DOHH2 (cell line): ENCODE measurements at regions not wholly inside any gene's neighbourhood (a gene's known extent, or its start where the extent isn't known, plus 50 kb on each side); places are given as distances from the start of the nearest gene placed in this dataset.

Experiments
- H3F3A ChIP-seq: fragments of 200-600 bp; sonication (generic), shearing (Covaris generic); 2 replicates; pipeline ENCODE4 v1.6.0; 2016; ENCODE audit warnings: antibody characterized with exemption, mild to moderate bottlenecking; ENCODE audit not compliant: control insufficient read depth, insufficient read depth
- H3K27ac ChIP-seq: fragments of 200-600 bp; sonication (generic); 2 replicates; pipeline ENCODE4 v1.5.1; 2014; ENCODE audit warnings: low read depth, mild to moderate bottlenecking, low read length, moderate library complexity
- H3K27me3 ChIP-seq: fragments of 200-600 bp; sonication (generic); 2 replicates; pipeline ENCODE4 v1.6.1; 2014; ENCODE audit warnings: mild to moderate bottlenecking, low read length, mixed read lengths; ENCODE audit not compliant: control insufficient read depth
- H3K36me3 ChIP-seq: fragments of 200-600 bp; sonication (generic); 2 replicates; pipeline ENCODE4 v1.6.1; 2014; ENCODE audit warnings: mild to moderate bottlenecking, low read length, moderate library complexity, mixed read lengths; ENCODE audit not compliant: control insufficient read depth
- H3K4me1 ChIP-seq: fragments of 200-600 bp; sonication (generic); 2 replicates; pipeline ENCODE4 v1.6.1; 2014; ENCODE audit warnings: mild to moderate bottlenecking, low read length, mixed read lengths; ENCODE audit not compliant: control insufficient read depth
- H3K4me2 ChIP-seq: fragments of 200-600 bp; sonication (generic); 2 replicates; pipeline ENCODE4 v1.6.0; 2014; ENCODE audit warnings: mild to moderate bottlenecking, low read length, moderate library complexity
- H3K4me3 ChIP-seq: fragments of 200-600 bp; sonication (generic); 2 replicates; pipeline ENCODE4 v1.5.1; 2014; ENCODE audit warnings: mild to moderate bottlenecking, low read length, mixed read lengths
- H3K79me2 ChIP-seq: fragments of 200-600 bp; sonication (generic); 2 replicates; pipeline ENCODE4 v1.6.1; 2014; ENCODE audit warnings: mild to moderate bottlenecking, low read length, mixed read lengths; ENCODE audit not compliant: control insufficient read depth
- H3K9me2 ChIP-seq: fragments of 200-600 bp; sonication (generic); replicated peaks from 2 replicates; pipeline ENCODE4 v1.6.1; 2014; ENCODE audit warnings: mild to moderate bottlenecking, low read length, mixed read lengths; ENCODE audit not compliant: control insufficient read depth
- H3K9me3 ChIP-seq: fragments of 200-600 bp; sonication (generic); 2 replicates; pipeline ENCODE4 v1.6.1; 2014; ENCODE audit warnings: antibody characterized with exemption, low read length, mixed read lengths; ENCODE audit not compliant: control insufficient read depth, insufficient read depth
- H4K20me1 ChIP-seq: fragments of 200-600 bp; sonication (generic); 2 replicates; pipeline ENCODE4 v1.6.0; 2014; ENCODE audit warnings: low read depth, mild to moderate bottlenecking, antibody characterized with exemption, low read length, moderate library complexity; ENCODE audit not compliant: control insufficient read depth, insufficient read depth
- CTCF ChIP-seq: fragments of 200-600 bp; sonication (generic); IDR thresholded peaks from one replicate; pipeline ENCODE4 v1.5.1; 2014; ENCODE audit warnings: antibody characterized with exemption, mild to moderate bottlenecking, low read depth, low read length; ENCODE audit not compliant: poor library complexity, severe bottlenecking
- EZH2phosphoT487 ChIP-seq: fragments of 200-600 bp; sonication (generic); IDR thresholded peaks from 2 replicates; pipeline ENCODE4 v1.6.1; 2017; ENCODE audit warnings: borderline replicate concordance, mild to moderate bottlenecking, antibody characterized with exemption, low read length, moderate library complexity, mixed read lengths

- Histone ChIP-seq H3K4me3 (no peak overlapping the region), H3F3A (no peaks in the 10 kb centered on the region), H3K4me2 (no peak overlapping the region), H3K27ac (no peak overlapping the region), H4K20me1 (no peaks in the 10 kb centered on the region), H3K27me3 (no peaks in the 10 kb centered on the region), H3K36me3 (no peaks in the 10 kb centered on the region), H3K79me2 (no peaks in the 10 kb centered on the region), H3K4me1 (no peaks in the 10 kb centered on the region), H3K9me3 (peaks cover 6% of the 10 kb centered on the region; the same call in 1 of the 2 replicates), H3K9me2 (no peaks in the 10 kb centered on the region)
- TF ChIP-seq CTCF, result no peak
- no peak for TF ChIP-seq EZH2phosphoT487
These were observed 457.3 kb downstream of the TBC1D32 start for GRCh38 chr6:120876931-120877330.

DNA sequence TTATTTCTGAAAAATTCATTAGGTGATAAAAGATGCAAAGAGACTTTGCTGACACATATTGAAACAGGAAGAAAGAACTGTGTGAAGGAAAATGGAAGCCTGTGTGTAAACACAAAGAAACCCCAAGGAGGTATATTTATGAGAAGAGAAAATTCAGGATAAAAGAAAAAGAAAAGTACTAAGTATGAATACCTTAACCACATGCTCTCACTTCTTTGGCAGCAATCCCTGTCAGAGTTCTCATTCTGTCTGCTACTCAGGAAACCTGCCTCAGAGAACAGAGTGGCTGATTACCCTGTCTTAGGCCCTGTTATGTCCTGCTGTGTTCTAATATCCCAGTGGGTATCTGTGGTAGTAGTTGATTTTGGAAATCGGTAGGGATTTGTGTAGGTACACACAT is 457.9 kb downstream of the TBC1D32 start:
- Histone ChIP-seq H3F3A (no peaks in the 10 kb centered on the region), H3K9me3 (peaks cover 9% of the 10 kb centered on the region; the same call in 1 of the 2 replicates), H3K27ac (no peak overlapping the region), H3K79me2 (no peaks in the 10 kb centered on the region), H3K36me3 (no peaks in the 10 kb centered on the region), H3K9me2 (no peaks in the 10 kb centered on the region), H3K4me1 (no peaks in the 10 kb centered on the region), H3K4me2 (no peak overlapping the region), H4K20me1 (no peaks in the 10 kb centered on the region), H3K27me3 (no peaks in the 10 kb centered on the region), H3K4me3 (no peak overlapping the region)
- no peak for TF ChIP-seq CTCF
- TF ChIP-seq EZH2phosphoT487, result no peak

DNA sequence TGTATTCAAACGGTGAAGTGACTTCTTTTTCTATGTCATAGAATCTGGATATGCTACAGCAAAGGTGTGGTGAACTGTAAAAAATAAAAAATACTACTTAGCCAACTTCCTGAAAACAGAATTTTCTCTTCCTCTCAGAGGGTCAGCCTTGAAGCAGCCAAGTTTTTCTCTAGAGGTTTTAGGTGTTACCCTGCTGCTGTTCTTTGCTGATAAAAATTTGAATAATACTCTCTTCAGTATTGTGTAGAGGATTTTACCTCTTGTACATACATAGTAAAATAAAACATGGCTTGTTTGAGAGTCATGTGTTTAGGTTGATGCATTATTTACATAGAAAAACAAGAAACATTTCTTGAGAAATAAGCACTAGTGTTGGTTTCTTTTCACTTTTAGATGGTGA is 458.4 kb downstream of the TBC1D32 start:
- H3F3A ChIP-seq, result no peaks in the 10 kb centered on the region
- H3K9me2 ChIP-seq, result no peaks in the 10 kb centered on the region
- H3K4me1 ChIP-seq, result no peaks in the 10 kb centered on the region
- H3K4me3 ChIP-seq, result no peak overlapping the region
- H3K9me3 ChIP-seq, result peaks cover 9% of the 10 kb centered on the region; the same call in 1 of the 2 replicates
- H4K20me1 ChIP-seq, result no peaks in the 10 kb centered on the region
- no peaks in the 10 kb centered on the region for H3K27me3 ChIP-seq
- no peak overlapping the region for H3K27ac ChIP-seq
- H3K4me2 ChIP-seq, result no peak overlapping the region
- H3K36me3 ChIP-seq, result no peaks in the 10 kb centered on the region
- TF ChIP-seq EZH2phosphoT487 (no peak), CTCF (no peak)
- H3K79me2 ChIP-seq, result no peaks in the 10 kb centered on the region

- Histone ChIP-seq H3K4me1 (no peaks in the 10 kb centered on the region), H3K79me2 (no peaks in the 10 kb centered on the region), H3K4me3 (no peak overlapping the region), H4K20me1 (no peaks in the 10 kb centered on the region), H3K36me3 (no peaks in the 10 kb centered on the region), H3K4me2 (no peak overlapping the region), H3K27me3 (no peaks in the 10 kb centered on the region), H3K9me3 (peaks cover 9% of the 10 kb centered on the region; the same call in 1 of the 2 replicates), H3F3A (no peaks in the 10 kb centered on the region), H3K27ac (no peak overlapping the region), H3K9me2 (no peaks in the 10 kb centered on the region)
- TF ChIP-seq CTCF (no peak), EZH2phosphoT487 (no peak)
These were observed 459.9 kb downstream of the TBC1D32 start for GRCh38 chr6:120874422-120874821.
